DMS 273 (cell line): ENCODE measurements at regions not wholly inside any gene's neighbourhood (a gene's known extent, or its start where the extent isn't known, plus 50 kb on each side); places are given as distances from the start of the nearest gene placed in this dataset.

Experiments used
- DNase-seq: peaks from one replicate; lab custom pipeline; 2025; ENCODE audit not compliant: unreplicated experiment; lab: John Stamatoyannopoulos, UW

- no peak for DNase-seq
These were observed 1152.0 kb downstream of the HACE1 start for GRCh38 chr6:103707596-103708325.

- DNase-seq: no peak
These were observed 1160.0 kb downstream of the HACE1 start for GRCh38 chr6:103699769-103700168.

- DNase-seq: no peak
These were observed 1172.3 kb downstream of the HACE1 start for GRCh38 chr6:103687430-103687829.

GRCh38 chr6:103680116-103680515 lies 1179.6 kb downstream of the HACE1 start:
- DNase-seq: no peak

GRCh38 chr6:103677290-103677689 lies 1182.4 kb downstream of the HACE1 start:
- DNase-seq: no peak

GRCh38 chr6:103675807-103676406 lies 1183.8 kb downstream of the HACE1 start:
- DNase-seq: no peak

GRCh38 chr6:103674790-103675189 lies 1184.9 kb downstream of the HACE1 start:
- no peak for DNase-seq

GRCh38 chr6:103672169-103672568 lies 1187.5 kb downstream of the HACE1 start:
- peak; percentile 45 for DNase-seq

GRCh38 chr6:103629613-103630012 lies 1230.1 kb downstream of the HACE1 start:
- DNase-seq: no peak

GRCh38 chr6:103617642-103618041 lies 1242.1 kb downstream of the HACE1 start:
- DNase-seq: no peak

GRCh38 chr6:103587722-103588121 lies 1272.0 kb downstream of the HACE1 start:
- DNase-seq: no peak

GRCh38 chr6:103578115-103578514 lies 1281.6 kb downstream of the HACE1 start:
- no peak for DNase-seq

GRCh38 chr6:103570431-103570830 lies 1289.3 kb downstream of the HACE1 start:
- peak; percentile 59 for DNase-seq

- no peak for DNase-seq
These were observed 1304.8 kb downstream of the HACE1 start for GRCh38 chr6:103554911-103555310.

- DNase-seq: no peak
These were observed 1321.3 kb downstream of the HACE1 start for GRCh38 chr6:103538381-103538780.

GRCh38 chr6:103534814-103535213 lies 1324.9 kb downstream of the HACE1 start:
- DNase-seq: no peak

GRCh38 chr6:103534095-103534494 lies 1325.6 kb downstream of the HACE1 start:
- no peak for DNase-seq

GRCh38 chr6:103522045-103522444 lies 1337.7 kb downstream of the HACE1 start:
- no peak for DNase-seq

- DNase-seq: no peak
These were observed 1343.4 kb downstream of the HACE1 start for GRCh38 chr6:103516336-103516735.

- no peak for DNase-seq
These were observed 1352.7 kb downstream of the HACE1 start for GRCh38 chr6:103507052-103507451.

- DNase-seq: no peak
These were observed 1354.6 kb downstream of the HACE1 start for GRCh38 chr6:103505155-103505518.

GRCh38 chr6:103504501-103505154 lies 1355.1 kb downstream of the HACE1 start:
- DNase-seq: peak; percentile 1
